K562 (cell line): ENCODE measurements at regions not wholly inside any gene's neighbourhood (a gene's known extent, or its start where the extent isn't known, plus 50 kb on each side); places are given as distances from the start of the nearest gene placed in this dataset.

ENCODE experiments used
- CHD1 ChIP-seq: fragments of 200-600 bp; sonication (generic); IDR thresholded peaks from one replicate; pipeline ENCODE4 v1.6.1; 2012; ENCODE audit warnings: mild to moderate bottlenecking, moderate library complexity, low read length, inconsistent platforms
- ELK1 ChIP-seq: sonication (generic); formaldehyde crosslinking; IDR thresholded peaks from 2 replicates; pipeline ENCODE4 v1.8.1; 2022; ENCODE audit warnings: missing genetic modification reagents
- ESRRA ChIP-seq: fragments of 450-650 bp; IDR thresholded peaks from 2 replicates; pipeline ENCODE4 v1.6.1; 2014; ENCODE audit warnings: low read depth, mild to moderate bottlenecking, moderate library complexity, borderline replicate concordance
- GTF2E2 ChIP-seq: fragments of 200-800 bp; sonication (Bioruptor generic); IDR thresholded peaks from 2 replicates; pipeline ENCODE4 v1.6.1; 2016; ENCODE audit warnings: missing genetic modification characterization, missing compliant biosample characterization
- HMBOX1 ChIP-seq: sonication (generic); IDR thresholded peaks from 2 replicates; pipeline ENCODE4 v1.6.1; 2016
- HNRNPK ChIP-seq: fragments of 200-400 bp; formaldehyde crosslinking; IDR thresholded peaks from one replicate; pipeline ENCODE4 v1.6.1; 2018; ENCODE audit warnings: mild to moderate bottlenecking, low read depth, low read length; ENCODE audit not compliant: poor library complexity, severe bottlenecking
- NCOA2 ChIP-seq, 2 experiments: fragments of 450-650 bp; IDR thresholded peaks; 2 replicates each; pipeline ENCODE4 v1.6.1; 2018; ENCODE audit warnings: mild to moderate bottlenecking in 2 of 2, moderate library complexity in 1 of 2; ENCODE audit not compliant: partially characterized antibody in 2 of 2
- PHF8 ChIP-seq: fragments of 200-600 bp; sonication (generic); IDR thresholded peaks from 2 replicates; pipeline ENCODE4 v1.6.1; 2012; ENCODE audit warnings: mixed run types, mild to moderate bottlenecking, inconsistent platforms, low read length, moderate library complexity, borderline replicate concordance
- RBM15 ChIP-seq: fragments of 200-400 bp; formaldehyde crosslinking; IDR thresholded peaks from 2 replicates; pipeline ENCODE4 v1.6.1; 2018; ENCODE audit warnings: mild to moderate bottlenecking, low read length, moderate library complexity; ENCODE audit not compliant: insufficient read depth
- RNF2 ChIP-seq: sonication (generic); IDR thresholded peaks from 2 replicates; pipeline ENCODE4 v1.6.1; 2016
- SIX5 ChIP-seq, 2 experiments: IDR thresholded peaks; 2 replicates each; pipeline ENCODE4 v1.6.1; 2011; ENCODE audit warnings: low read length in 2 of 2, borderline replicate concordance in 1 of 2, low read depth in 1 of 2, mild to moderate bottlenecking in 1 of 2, moderate library complexity in 1 of 2; ENCODE audit not compliant: insufficient read depth in 1 of 2
- THRAP3 ChIP-seq: fragments of 450-650 bp; IDR thresholded peaks from 2 replicates; pipeline ENCODE4 v1.6.1; 2016; ENCODE audit warnings: mild to moderate bottlenecking, inconsistent platforms, borderline replicate concordance
- TF ChIP-seq, protein P1 (sequence below): fragments of 450-650 bp; IDR thresholded peaks from 2 replicates; pipeline ENCODE4 v1.6.1; 2016; ENCODE audit warnings: low read depth
- TF ChIP-seq, protein P2 (sequence below): fragments of 250-450 bp; sonication (Bioruptor Pico); IDR thresholded peaks from 2 replicates; pipeline ENCODE4 v1.8.0; 2022; ENCODE audit warnings: moderate library complexity, mild to moderate bottlenecking, inconsistent platforms

GRCh38 chr21:33976082-33977016, 60.7 kb upstream of the ATP5PO start (continued):
- TF ChIP-seq, protein P1, sequence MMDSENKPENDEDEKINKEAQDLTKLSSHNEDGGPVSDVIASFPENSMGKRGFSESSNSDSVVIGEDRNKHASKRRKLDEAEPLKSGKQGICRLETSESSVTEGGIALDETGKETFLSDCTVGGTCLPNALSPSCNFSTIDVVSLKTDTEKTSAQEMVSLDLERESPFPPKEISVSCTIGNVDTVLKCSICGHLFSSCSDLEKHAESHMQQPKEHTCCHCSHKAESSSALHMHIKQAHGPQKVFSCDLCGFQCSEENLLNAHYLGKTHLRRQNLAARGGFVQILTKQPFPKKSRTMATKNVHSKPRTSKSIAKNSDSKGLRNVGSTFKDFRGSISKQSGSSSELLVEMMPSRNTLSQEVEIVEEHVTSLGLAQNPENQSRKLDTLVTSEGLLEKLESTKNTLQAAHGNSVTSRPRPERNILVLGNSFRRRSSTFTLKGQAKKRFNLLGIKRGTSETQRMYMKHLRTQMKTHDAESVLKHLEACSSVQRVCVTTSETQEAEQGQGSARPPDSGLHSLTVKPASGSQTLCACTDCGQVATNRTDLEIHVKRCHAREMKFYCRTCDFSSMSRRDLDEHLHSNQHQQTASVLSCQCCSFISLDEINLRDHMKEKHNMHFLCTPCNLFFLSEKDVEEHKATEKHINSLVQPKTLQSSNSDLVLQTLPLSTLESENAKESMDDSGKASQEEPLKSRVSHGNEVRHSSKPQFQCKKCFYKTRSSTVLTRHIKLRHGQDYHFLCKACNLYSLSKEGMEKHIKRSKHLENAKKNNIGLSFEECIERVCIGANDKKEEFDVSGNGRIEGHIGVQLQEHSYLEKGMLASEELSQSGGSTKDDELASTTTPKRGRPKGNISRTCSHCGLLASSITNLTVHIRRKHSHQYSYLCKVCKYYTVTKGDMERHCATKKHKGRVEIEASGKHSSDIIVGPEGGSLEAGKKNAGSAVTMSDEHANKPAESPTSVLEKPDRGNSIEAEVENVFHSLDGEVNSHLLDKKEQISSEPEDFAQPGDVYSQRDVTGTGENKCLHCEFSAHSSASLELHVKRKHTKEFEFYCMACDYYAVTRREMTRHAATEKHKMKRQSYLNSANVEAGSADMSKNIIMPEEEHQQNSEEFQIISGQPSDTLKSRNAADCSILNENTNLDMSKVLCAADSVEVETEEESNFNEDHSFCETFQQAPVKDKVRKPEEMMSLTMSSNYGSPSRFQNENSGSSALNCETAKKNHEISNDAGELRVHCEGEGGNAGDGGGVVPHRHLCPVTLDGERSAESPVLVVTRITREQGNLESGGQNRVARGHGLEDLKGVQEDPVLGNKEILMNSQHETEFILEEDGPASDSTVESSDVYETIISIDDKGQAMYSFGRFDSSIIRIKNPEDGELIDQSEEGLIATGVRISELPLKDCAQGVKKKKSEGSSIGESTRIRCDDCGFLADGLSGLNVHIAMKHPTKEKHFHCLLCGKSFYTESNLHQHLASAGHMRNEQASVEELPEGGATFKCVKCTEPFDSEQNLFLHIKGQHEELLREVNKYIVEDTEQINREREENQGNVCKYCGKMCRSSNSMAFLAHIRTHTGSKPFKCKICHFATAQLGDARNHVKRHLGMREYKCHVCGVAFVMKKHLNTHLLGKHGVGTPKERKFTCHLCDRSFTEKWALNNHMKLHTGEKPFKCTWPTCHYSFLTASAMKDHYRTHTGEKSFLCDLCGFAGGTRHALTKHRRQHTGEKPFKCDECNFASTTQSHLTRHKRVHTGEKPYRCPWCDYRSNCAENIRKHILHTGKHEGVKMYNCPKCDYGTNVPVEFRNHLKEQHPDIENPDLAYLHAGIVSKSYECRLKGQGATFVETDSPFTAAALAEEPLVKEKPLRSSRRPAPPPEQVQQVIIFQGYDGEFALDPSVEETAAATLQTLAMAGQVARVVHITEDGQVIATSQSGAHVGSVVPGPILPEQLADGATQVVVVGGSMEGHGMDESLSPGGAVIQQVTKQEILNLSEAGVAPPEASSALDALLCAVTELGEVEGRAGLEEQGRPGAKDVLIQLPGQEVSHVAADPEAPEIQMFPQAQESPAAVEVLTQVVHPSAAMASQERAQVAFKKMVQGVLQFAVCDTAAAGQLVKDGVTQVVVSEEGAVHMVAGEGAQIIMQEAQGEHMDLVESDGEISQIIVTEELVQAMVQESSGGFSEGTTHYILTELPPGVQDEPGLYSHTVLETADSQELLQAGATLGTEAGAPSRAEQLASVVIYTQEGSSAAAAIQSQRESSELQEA, result no peak
- TF ChIP-seq THRAP3 (no peak), ELK1 (CRISPR knock-in tag) (no peak), RBM15 (no peak), SIX5 (IDR thresholded peaks at IDR 0.05; ENCODE audit: borderline replicate concordance in 1 of 2, insufficient read depth in 1 of 2, low read depth in 1 of 2, low read length in 2 of 2) (no peak), GTF2E2 (tag) (no peak; the same call in 1 of the 2 replicates), NCOA2 (IDR thresholded peaks at IDR 0.05; ENCODE audit: partially characterized antibody in 2 of 2) (no peak), HNRNPK (no peak), ESRRA (0 out of 2 replicates have a peak, but pooled peaks have one; percentile 40), RNF2 (peak; percentile 14; the same call in 1 of the 2 replicates), PHF8 (peak; percentile 57; the same call in 1 of the 2 replicates), CHD1 (peak; percentile 46), HMBOX1 (peak; percentile 94)
- TF ChIP-seq, protein P2, sequence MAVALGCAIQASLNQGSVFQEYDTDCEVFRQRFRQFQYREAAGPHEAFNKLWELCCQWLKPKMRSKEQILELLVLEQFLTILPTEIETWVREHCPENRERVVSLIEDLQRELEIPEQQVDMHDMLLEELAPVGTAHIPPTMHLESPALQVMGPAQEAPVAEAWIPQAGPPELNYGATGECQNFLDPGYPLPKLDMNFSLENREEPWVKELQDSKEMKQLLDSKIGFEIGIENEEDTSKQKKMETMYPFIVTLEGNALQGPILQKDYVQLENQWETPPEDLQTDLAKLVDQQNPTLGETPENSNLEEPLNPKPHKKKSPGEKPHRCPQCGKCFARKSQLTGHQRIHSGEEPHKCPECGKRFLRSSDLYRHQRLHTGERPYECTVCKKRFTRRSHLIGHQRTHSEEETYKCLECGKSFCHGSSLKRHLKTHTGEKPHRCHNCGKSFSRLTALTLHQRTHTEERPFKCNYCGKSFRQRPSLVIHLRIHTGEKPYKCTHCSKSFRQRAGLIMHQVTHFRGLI (CRISPR knock-in tag), result no peak
